ENCODE measurements at regions not wholly inside any gene's neighbourhood (a gene's known extent, or its start where the extent isn't known, plus 50 kb on each side); places are given as distances from the start of the nearest gene placed in this dataset.

DNA sequence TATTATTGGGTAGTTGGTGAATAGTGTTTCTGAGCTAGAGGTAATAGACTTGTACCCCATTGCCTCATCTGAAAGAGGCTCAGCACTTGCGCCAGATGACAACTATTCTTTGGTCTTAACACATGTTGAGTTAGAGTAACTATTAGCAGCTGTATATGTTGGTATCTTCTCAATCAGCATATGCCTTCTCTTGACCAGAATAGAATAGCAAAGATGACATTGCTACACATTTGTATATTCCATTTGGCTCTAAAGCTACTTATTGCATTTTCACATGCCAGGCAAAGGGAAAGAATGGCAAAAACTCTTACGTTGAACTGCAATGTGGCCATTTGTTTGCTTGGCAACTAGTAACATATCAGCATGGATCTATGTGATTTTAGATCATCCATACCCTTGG, 173.8 kb upstream of the AGR3 start:
- intact Hi-C loops (cut with DNase I; ENCODE audit: low total_unique reads), result no loop called here
- Histone ChIP-seq H3K9me3 (no peaks in the 10 kb centered on the region), H3K4me1 (no peaks in the 10 kb centered on the region), H3K36me3 (no peaks in the 10 kb centered on the region), H3K4me3 (no peak overlapping the region), H3K27ac (peak overlapping the region; percentile 31 to 39), H3K27me3 (no peaks in the 10 kb centered on the region)
- DNase-seq (ENCODE audit: low spot score in 2 of 2), result no peak
- no peak for TF ChIP-seq CTCF (IDR thresholded peaks at IDR 0.05)
- TF ChIP-seq POLR2AphosphoS5 (IDR thresholded peaks at IDR 0.05), result no peak
- no peak for TF ChIP-seq POLR2A (IDR thresholded peaks at IDR 0.05)

DNA sequence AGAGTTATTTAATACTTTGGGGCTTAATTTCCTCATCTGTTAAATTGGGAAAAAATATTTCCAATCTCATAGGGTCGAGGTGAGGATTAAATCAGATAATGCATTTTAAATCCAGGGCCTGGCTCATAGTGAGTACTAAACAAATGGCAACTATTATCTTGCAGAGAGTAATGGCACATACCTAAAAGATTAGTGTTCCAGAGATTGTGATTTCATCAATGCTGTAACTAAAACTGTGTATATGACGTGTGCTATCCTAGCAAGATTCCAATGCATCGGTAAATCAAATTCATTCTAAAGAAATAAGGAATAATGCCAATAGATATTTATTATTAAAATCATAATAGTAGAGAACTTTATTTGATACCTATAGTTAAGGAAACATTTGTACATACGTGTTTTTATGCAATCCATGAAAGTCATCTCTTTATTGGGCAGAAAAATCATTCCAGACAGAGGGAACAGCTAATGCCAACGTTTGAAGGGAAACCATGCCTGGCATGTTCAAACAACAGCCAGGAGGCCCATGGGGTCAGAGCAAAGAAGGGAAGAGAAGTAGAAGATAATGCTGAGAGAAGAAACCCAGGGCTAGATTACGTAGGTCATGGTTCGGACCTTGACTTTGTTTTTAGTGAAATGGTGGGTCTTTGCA, 174.8 kb upstream of the AGR3 start:
- Histone ChIP-seq H3K4me1 (no peaks in the 10 kb centered on the region), H3K4me3 (no peak overlapping the region), H3K36me3 (no peaks in the 10 kb centered on the region), H3K9me3 (no peaks in the 10 kb centered on the region), H3K27ac (peak overlapping the region in 1 of 2 donors; percentile 54), H3K27me3 (no peaks in the 10 kb centered on the region)
- intact Hi-C loops (cut with DNase I; ENCODE audit: low total_unique reads), result no loop called here
- DNase-seq (ENCODE audit: low spot score in 2 of 2), result no peak
- no peak for TF ChIP-seq POLR2AphosphoS5 (IDR thresholded peaks at IDR 0.05)
- TF ChIP-seq POLR2A (IDR thresholded peaks at IDR 0.05), result no peak
- no peak for TF ChIP-seq CTCF (IDR thresholded peaks at IDR 0.05)

DNA sequence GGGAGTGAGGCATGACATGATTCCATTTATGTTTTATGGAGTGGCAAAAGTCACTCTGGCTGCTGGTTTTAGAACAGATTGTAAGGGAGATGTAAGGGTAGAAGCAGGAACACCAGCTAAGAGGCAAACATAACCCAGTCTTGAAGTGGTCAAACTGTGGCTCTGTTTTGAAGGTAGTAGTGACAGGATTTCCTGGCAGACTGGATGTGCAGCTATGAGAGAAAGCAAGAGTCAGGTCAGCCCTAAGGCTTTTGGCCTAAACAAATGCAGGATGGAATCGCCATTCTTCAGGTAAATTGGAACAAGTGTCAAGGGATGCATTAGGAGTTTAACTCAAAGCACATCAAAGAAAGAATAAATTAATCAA, 175.3 kb upstream of the AGR3 start:
- Histone ChIP-seq H3K27ac (peak overlapping the region in 1 of 2 donors; percentile 54), H3K4me1 (no peaks in the 10 kb centered on the region), H3K36me3 (no peaks in the 10 kb centered on the region), H3K9me3 (no peaks in the 10 kb centered on the region), H3K4me3 (no peak overlapping the region), H3K27me3 (no peaks in the 10 kb centered on the region)
- TF ChIP-seq POLR2AphosphoS5 (IDR thresholded peaks at IDR 0.05) (no peak), POLR2A (IDR thresholded peaks at IDR 0.05) (no peak), CTCF (IDR thresholded peaks at IDR 0.05) (no peak)
- intact Hi-C loops (cut with DNase I; ENCODE audit: low total_unique reads), result no loop called here
- DNase-seq (ENCODE audit: low spot score in 2 of 2), result no peak

DNA sequence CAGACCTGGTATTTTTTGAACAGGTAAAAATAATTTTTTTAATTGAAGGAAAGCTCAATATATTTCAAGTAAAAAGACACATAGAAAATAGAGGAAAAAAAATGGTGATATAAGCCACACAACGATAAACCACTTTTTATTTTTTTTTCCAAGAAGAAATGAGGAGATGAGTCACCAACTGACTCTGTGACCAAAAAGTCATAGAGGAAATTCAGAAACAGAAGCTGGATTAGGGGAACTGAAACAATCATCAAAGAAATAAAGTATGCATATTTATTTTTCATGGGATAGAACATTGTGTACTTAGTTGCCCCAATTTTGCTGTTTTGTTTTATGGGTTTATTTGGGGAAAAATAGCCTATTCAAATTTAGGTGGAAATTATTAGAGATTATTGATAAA, 176.8 kb upstream of the AGR3 start:
- Histone ChIP-seq H3K9me3 (no peaks in the 10 kb centered on the region), H3K4me3 (no peak overlapping the region), H3K27me3 (no peaks in the 10 kb centered on the region), H3K36me3 (no peaks in the 10 kb centered on the region), H3K4me1 (no peaks in the 10 kb centered on the region), H3K27ac (no peak overlapping the region)
- intact Hi-C loops (cut with DNase I; ENCODE audit: low total_unique reads), result no loop called here
- TF ChIP-seq CTCF (IDR thresholded peaks at IDR 0.05), result no peak
- no peak for TF ChIP-seq POLR2A (IDR thresholded peaks at IDR 0.05)
- no peak for TF ChIP-seq POLR2AphosphoS5 (IDR thresholded peaks at IDR 0.05)
- DNase-seq (ENCODE audit: low spot score in 2 of 2), result no peak

DNA sequence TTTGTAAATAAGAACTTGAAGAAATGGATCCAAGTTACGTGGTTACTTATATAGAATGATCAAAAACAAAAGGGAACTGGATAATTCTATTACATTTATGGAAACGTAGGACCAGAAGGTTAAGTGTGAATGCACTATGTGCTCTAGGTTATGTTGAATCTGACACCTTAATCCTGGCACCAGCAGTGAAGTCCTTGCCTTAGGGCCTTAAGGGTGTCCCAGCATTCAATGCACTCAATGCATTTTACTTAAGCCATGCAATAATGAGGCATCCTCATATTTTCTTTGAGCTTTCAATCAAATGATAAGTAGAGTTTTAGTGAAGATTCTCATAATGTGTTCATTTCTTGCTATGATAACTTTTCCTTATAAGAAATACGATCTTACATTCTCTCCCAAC, 178.3 kb upstream of the AGR3 start:
- TF ChIP-seq POLR2A (IDR thresholded peaks at IDR 0.05), result no peak
- no peak for TF ChIP-seq POLR2AphosphoS5 (IDR thresholded peaks at IDR 0.05)
- TF ChIP-seq CTCF (IDR thresholded peaks at IDR 0.05), result no peak
- H3K4me1 ChIP-seq, result no peaks in the 10 kb centered on the region
- no peak overlapping the region for H3K27ac ChIP-seq
- no peaks in the 10 kb centered on the region for H3K36me3 ChIP-seq
- no peak for DNase-seq (ENCODE audit: low spot score in 2 of 2)
- no peak overlapping the region for H3K4me3 ChIP-seq
- no peaks in the 10 kb centered on the region for H3K27me3 ChIP-seq
- H3K9me3 ChIP-seq, result no peaks in the 10 kb centered on the region
- intact Hi-C loops (cut with DNase I; ENCODE audit: low total_unique reads), result no loop called here

Measured in breast epithelium (tissue), 4 donors.